GM12874 (cell line): ENCODE measurements at regions not wholly inside any gene's neighbourhood (a gene's known extent, or its start where the extent isn't known, plus 50 kb on each side); places are given as distances from the start of the nearest gene placed in this dataset.

Experiments
- TF ChIP-seq, protein P1 (sequence below): IDR thresholded peaks from 2 replicates; pipeline ENCODE4 v1.5.1; 2011; ENCODE audit warnings: low read depth, mild to moderate bottlenecking, control low read depth, low read length, moderate library complexity; ENCODE audit not compliant: insufficient read depth

DNA sequence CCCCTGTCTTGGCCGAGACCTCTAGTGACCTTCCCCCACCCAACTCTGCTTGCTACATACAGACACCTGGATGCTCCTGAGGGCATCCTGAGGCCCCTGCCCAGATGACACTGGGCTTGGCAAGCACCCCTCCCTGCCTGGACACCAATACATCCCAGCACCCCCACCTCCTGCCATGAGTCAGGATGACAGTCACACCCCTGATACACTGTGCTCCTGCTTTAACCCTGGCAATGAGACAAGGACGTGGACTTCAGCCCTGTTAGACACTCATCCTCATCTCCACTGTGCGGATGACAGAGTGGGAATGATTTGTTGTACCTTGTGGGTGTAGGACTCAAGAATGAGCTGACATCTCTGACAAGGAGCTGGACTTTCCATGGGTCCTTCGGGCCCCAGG lies 186.3 kb upstream of the ADCY1 start:
- TF ChIP-seq, protein P1, sequence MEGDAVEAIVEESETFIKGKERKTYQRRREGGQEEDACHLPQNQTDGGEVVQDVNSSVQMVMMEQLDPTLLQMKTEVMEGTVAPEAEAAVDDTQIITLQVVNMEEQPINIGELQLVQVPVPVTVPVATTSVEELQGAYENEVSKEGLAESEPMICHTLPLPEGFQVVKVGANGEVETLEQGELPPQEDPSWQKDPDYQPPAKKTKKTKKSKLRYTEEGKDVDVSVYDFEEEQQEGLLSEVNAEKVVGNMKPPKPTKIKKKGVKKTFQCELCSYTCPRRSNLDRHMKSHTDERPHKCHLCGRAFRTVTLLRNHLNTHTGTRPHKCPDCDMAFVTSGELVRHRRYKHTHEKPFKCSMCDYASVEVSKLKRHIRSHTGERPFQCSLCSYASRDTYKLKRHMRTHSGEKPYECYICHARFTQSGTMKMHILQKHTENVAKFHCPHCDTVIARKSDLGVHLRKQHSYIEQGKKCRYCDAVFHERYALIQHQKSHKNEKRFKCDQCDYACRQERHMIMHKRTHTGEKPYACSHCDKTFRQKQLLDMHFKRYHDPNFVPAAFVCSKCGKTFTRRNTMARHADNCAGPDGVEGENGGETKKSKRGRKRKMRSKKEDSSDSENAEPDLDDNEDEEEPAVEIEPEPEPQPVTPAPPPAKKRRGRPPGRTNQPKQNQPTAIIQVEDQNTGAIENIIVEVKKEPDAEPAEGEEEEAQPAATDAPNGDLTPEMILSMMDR, result no peak

DNA sequence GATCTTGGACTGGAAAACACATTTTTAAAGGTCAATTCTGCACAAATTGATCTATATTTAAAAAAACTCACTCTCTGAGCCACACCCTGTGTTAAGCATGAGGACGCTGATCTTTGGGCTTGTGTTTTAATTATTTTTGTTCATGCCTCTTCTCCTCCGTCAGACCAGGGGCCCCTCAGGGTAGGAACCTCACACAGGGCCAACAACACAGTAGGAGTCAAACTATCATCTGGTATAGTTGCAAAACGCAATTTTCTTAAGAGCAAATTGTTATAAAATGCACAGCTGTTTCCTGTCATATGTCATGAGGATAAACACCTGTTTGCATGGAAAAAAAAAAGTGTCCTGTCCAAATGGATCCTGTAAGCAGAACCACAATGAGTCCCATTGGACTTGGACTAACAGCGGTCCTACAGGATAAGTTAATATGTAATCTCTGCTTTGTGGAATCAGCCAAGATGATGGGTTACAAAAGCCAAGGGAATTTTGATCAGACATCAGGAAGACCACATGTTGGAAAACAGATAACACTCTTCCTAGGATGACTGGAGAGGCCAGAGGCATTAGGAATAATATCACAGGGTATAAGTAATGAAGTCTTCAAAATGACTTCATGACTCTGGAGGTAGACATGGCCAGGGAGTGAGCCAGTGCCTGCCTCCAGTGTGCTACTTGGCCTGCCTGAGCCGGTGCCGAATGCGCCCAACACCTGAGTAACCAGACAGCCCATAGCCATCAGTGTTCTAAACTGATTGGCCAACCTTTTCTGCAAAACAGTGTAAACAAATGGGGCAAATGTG lies 184.9 kb upstream of the ADCY1 start:
- TF ChIP-seq, protein P1, result no peak

DNA sequence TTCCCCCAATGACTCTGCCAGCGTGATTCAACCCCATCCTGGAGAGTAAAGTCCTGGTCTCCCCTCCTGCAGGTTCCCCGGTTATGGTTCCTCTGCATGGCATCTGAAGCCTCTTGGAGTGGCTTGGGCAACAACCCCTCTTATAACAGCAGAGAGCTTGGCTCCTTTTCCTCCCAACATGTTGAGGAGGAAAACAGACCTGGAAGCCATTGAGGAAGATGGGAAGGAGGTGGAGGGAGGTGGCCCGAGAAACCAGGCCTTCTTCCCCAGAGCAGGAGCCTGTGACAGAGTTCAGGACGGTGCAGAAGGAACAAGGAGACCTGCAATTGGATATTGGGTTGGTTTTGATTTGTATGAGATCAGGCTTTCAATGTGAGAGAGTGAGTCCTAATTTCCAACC lies 184.0 kb upstream of the ADCY1 start:
- TF ChIP-seq, protein P1, result no peak

DNA sequence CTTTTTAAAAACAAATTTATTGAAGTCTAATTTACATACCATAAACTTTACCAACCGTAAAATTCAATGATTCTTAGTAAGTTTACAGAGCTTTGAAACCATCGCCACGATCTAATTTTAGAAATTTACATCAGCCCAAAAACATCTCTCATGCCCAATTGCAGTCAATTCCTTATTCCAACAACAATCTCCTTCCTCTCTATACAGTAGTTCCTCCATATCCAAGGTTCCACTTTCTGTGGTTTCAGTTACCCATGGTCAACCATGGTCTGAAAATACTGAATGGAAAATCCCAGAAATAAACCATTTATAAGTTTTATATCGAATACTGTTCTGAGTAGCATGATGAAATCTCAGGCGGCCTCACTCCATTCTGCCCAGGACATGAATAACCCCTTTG lies 183.4 kb upstream of the ADCY1 start:
- TF ChIP-seq, protein P1, result no peak

DNA sequence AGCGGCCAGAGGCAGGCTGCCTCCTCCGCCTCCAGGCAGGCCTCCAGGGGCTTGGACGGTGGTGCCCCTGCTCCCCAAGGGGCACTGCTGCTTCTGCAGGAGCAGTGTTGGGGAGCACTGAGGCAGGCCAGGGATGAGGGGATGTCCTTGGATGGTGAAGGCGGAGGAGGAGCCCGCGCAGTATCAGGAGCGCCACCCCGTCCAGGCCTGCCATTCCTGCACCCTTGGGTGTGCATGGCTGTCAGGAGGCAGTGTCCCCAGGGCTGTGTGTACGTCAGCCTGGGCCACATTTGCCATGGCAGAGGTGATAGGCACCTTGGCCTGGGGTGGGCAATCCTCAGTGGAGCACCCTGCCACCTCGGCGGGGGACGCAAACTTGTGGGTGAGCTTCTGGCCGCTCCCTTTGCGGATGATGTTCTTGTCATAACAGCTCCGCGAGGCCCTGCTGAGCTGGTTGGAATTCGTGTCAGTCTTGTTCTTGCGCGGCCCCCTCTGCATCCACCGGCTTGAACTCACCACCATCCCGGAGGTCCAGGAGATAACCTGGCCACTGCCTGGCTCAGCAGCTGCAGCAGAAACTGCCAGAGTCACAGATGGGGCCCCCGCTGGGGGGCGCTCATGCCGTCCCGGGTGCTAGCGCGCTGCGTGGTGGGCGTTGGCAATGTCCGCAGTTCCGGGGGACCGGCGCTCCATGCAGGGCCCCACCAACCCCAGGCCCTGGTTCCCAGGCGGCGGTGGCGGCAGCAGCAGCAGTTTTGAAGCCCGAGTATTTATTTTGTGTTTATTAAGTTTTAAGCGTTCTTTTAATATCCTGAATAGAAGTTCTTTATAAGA lies 182.3 kb upstream of the ADCY1 start:
- TF ChIP-seq, protein P1, result 0 out of 2 replicates have a peak, but pooled peaks have one; percentile 15

DNA sequence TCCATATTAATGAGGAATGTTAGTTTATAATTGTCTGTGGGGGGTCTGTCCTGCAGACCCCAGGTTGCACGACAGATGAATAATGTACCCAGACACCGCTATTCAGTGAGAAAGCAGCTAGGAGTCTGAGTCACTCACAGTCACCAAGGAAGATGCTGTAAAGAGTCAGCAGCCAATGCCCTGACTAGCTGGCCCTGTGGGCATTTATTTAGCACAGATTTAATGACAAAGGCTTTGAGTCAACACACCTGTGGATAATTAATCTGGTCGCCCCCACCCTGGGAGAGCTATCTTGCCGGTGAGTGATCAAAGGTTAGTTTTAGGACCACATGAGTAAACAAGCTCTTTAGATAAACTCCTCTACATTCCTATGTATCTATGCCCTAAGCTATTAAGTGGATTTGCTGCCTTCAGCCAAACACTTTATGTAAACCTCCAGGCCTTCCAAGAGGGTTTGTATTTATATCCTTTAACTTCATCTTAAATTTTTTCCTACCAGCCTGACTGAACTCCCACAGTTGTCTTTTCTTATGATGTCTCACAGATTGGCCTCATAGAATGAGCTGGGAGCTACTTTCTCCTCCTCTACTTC lies 180.0 kb upstream of the ADCY1 start:
- TF ChIP-seq, protein P1, result no peak

DNA sequence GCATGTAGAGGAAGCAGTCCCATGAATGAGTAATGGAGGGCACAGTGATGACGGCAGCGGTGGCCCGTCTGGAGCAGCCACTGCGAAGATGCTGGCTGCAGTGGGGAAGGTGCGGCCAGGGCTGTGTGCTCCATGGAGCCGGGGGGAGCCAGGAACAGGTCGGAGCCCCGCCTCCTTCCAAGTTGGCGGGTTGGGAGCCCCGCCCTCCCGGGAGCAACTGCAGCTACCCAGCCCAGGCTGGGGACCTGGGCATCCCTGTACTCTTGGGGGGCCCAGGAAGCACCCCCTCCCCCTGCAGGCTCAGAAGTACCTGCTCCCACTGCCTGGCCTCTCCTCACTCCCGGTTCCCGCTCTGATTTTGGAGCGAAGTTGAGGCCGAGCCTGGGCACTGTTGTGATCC lies 175.1 kb upstream of the ADCY1 start:
- TF ChIP-seq, protein P1, result no peak
